Esophagus squamous epithelium (tissue), 5 donors: ENCODE measurements at regions not wholly inside any gene's neighbourhood (a gene's known extent, or its start where the extent isn't known, plus 50 kb on each side); places are given as distances from the start of the nearest gene placed in this dataset.

Experiments used
- DNase-seq: peaks from one replicate; lab custom pipeline; 2025; lab: John Stamatoyannopoulos, UW
- H3K27ac ChIP-seq, 4 donors: fragments of 200-600 bp; sonication (generic); one replicate each; pipeline ENCODE4 v1.5.1; 2016 to 2019; ENCODE audit warnings: mild to moderate bottlenecking in 1 of 4
- H3K27me3 ChIP-seq, 4 donors: fragments of 200-600 bp; sonication (generic); 1 replicate in 3 of 4; 2 replicates in 1 of 4; pipeline versions ENCODE4 v1.5.1 to v1.6.0; 2017 to 2021; ENCODE audit warnings: antibody characterized with exemption in 1 of 4
- H3K36me3 ChIP-seq, 3 donors: fragments of 200-600 bp; sonication (generic); one replicate each; pipeline ENCODE4 v1.5.1; 2016 to 2019
- H3K4me1 ChIP-seq, 3 donors: fragments of 200-600 bp; sonication (generic); one replicate each; pipeline ENCODE4 v1.5.1; 2017 to 2019
- H3K4me3 ChIP-seq, 4 donors: fragments of 200-600 bp; sonication (generic); 1 replicate in 3 of 4; 2 replicates in 1 of 4; pipeline ENCODE4 v1.5.1; 2016 to 2019; ENCODE audit warnings: mild to moderate bottlenecking in 2 of 4, moderate library complexity in 1 of 4
- H3K9me3 ChIP-seq, 3 donors: fragments of 200-600 bp; sonication (generic); one replicate each; pipeline ENCODE4 v1.5.1; 2016 to 2019
- CTCF ChIP-seq, 6 experiments: fragments of 450-650 bp in 4 of 6; fragments of 200-600 bp in 2 of 6; sonication (generic) in 2 of 6; IDR thresholded peaks; one replicate each; pipeline ENCODE4 v1.5.1; 2016 to 2019; ENCODE audit warnings: antibody characterized with exemption in 6 of 6, mild to moderate bottlenecking in 4 of 6, moderate library complexity in 4 of 6
- POLR2A ChIP-seq, 4 donors: fragments of 450-650 bp; IDR thresholded peaks; one replicate each; pipeline ENCODE4 v1.6.1; 2017; ENCODE audit warnings: antibody characterized with exemption in 4 of 4, mild to moderate bottlenecking in 4 of 4, moderate library complexity in 3 of 4
- WGBS, 2 donors: methylation state at CpG; one replicate each; pipeline ENCODE4 v1.1.5; 2018; 5-methylcytosine and 5-hydroxymethylcytosine counted together
- intact Hi-C: fragments of 100-400 bp; cut with DNase I; formaldehyde crosslinking; loops from one replicate; pipeline ENCODE4 v1.15.0; 2022
- donor health status: DM: yes; HTN: yes; CAD: no.

- TF ChIP-seq POLR2A (IDR thresholded peaks at IDR 0.05) (no peak), CTCF (IDR thresholded peaks at IDR 0.05) (no peak)
- 70 to 81% methylated on average over 7 of the region's 7 CpGs for WGBS, 2 donors
- Histone ChIP-seq H3K4me1 (no peaks in the 10 kb centered on the region), H3K27me3 (no peaks in the 10 kb centered on the region), H3K4me3 (no peak overlapping the region), H3K36me3 (no peaks in the 10 kb centered on the region), H3K9me3 (no peaks in the 10 kb centered on the region), H3K27ac (no peak overlapping the region)
- intact Hi-C loops: no loop called here
- no peak for DNase-seq
Observed at GRCh38 chr4:127239902-127240763, 392.6 kb upstream of the INTU start.

DNA sequence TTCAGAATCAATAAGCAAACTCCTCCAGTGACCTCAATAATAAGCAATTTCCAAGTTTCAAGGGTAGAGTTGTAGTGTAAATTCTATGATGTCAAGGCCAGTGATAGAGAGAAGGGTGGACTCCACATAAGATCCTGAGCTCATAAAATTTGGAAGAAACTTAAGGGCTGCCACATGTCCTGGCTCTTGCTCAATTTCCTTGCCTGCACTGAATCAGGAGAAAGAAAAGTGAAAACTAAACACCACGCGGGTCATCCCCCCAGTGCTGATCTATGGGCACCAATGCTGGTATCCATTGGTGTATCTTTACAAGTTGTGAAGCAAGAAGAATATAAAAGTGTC is 392.0 kb upstream of the INTU start:
- H3K27me3 ChIP-seq: no peaks in the 10 kb centered on the region
- intact Hi-C loops: no loop called here
- H3K4me1 ChIP-seq: no peaks in the 10 kb centered on the region
- no peak overlapping the region for H3K4me3 ChIP-seq
- TF ChIP-seq CTCF (IDR thresholded peaks at IDR 0.05): no peak
- TF ChIP-seq POLR2A (IDR thresholded peaks at IDR 0.05): no peak
- no peak overlapping the region for H3K27ac ChIP-seq
- no peaks in the 10 kb centered on the region for H3K36me3 ChIP-seq
- no peak for DNase-seq
- no peaks in the 10 kb centered on the region for H3K9me3 ChIP-seq
- WGBS, 2 donors: 84 to 95% methylated on average over 2 of the region's 2 CpGs

GRCh38 chr4:127244515-127244914 is 388.2 kb upstream of the INTU start:
- Histone ChIP-seq H3K4me1 (no peaks in the 10 kb centered on the region), H3K36me3 (no peaks in the 10 kb centered on the region), H3K27me3 (no peaks in the 10 kb centered on the region), H3K9me3 (no peaks in the 10 kb centered on the region), H3K4me3 (no peak overlapping the region), H3K27ac (no peak overlapping the region)
- TF ChIP-seq POLR2A (IDR thresholded peaks at IDR 0.05) (no peak), CTCF (IDR thresholded peaks at IDR 0.05) (no peak)
- WGBS, 2 donors: 82 to 86% methylated on average over 5 of the region's 5 CpGs
- DNase-seq: no peak
- intact Hi-C loops: no loop called here

GRCh38 chr4:127246963-127247952 is 385.5 kb upstream of the INTU start:
- Histone ChIP-seq H3K4me3 (no peak overlapping the region), H3K4me1 (no peaks in the 10 kb centered on the region), H3K27ac (no peak overlapping the region), H3K9me3 (no peaks in the 10 kb centered on the region), H3K27me3 (no peaks in the 10 kb centered on the region), H3K36me3 (no peaks in the 10 kb centered on the region)
- intact Hi-C loops: no loop called here
- TF ChIP-seq CTCF (IDR thresholded peaks at IDR 0.05) (no peak), POLR2A (IDR thresholded peaks at IDR 0.05) (no peak)
- 78 to 83% methylated on average over 6 of the region's 6 CpGs for WGBS, 2 donors
- DNase-seq: no peak
